Transverse colon (tissue), 4 donors: ENCODE measurements at regions not wholly inside any gene's neighbourhood (a gene's known extent, or its start where the extent isn't known, plus 50 kb on each side); places are given as distances from the start of the nearest gene placed in this dataset.

Experiments
- POLR2A ChIP-seq: fragments of 450-650 bp; IDR thresholded peaks from one replicate; pipeline ENCODE4 v1.6.1; 2016; ENCODE audit warnings: antibody characterized with exemption, mild to moderate bottlenecking, moderate library complexity
- POLR2AphosphoS5 ChIP-seq, 3 donors: sonication (generic); formaldehyde crosslinking; IDR thresholded peaks; one replicate each; pipeline ENCODE4 v1.6.1; 2016; ENCODE audit warnings: antibody characterized with exemption in 3 of 3
- TF ChIP-seq, protein P1 (sequence below), 5 experiments: fragments of 200-600 bp in 3 of 5; fragments of 450-650 bp in 2 of 5; sonication (generic) in 3 of 5; IDR thresholded peaks; 1 replicate in 2 of 5; 2 replicates in 3 of 5; pipeline ENCODE4 v1.5.1; 2016 to 2017; ENCODE audit warnings: antibody characterized with exemption in 5 of 5, inconsistent platforms in 3 of 5, mild to moderate bottlenecking in 2 of 5, moderate library complexity in 1 of 5

- TF ChIP-seq, protein P1, sequence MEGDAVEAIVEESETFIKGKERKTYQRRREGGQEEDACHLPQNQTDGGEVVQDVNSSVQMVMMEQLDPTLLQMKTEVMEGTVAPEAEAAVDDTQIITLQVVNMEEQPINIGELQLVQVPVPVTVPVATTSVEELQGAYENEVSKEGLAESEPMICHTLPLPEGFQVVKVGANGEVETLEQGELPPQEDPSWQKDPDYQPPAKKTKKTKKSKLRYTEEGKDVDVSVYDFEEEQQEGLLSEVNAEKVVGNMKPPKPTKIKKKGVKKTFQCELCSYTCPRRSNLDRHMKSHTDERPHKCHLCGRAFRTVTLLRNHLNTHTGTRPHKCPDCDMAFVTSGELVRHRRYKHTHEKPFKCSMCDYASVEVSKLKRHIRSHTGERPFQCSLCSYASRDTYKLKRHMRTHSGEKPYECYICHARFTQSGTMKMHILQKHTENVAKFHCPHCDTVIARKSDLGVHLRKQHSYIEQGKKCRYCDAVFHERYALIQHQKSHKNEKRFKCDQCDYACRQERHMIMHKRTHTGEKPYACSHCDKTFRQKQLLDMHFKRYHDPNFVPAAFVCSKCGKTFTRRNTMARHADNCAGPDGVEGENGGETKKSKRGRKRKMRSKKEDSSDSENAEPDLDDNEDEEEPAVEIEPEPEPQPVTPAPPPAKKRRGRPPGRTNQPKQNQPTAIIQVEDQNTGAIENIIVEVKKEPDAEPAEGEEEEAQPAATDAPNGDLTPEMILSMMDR (IDR thresholded peaks at IDR 0.05), result no peak
- TF ChIP-seq POLR2A (no peak), POLR2AphosphoS5 (IDR thresholded peaks at IDR 0.05) (no peak)
These were observed 369.2 kb upstream of the PDE3A start for GRCh38 chr12:19998961-19999804.
